WTC11 (cell line): ENCODE measurements at regions not wholly inside any gene's neighbourhood (a gene's known extent, or its start where the extent isn't known, plus 50 kb on each side); places are given as distances from the start of the nearest gene placed in this dataset.

Experiments used
- ATAC-seq: fragments of 200-7000 bp; cut with Tn5 transposase; 2 replicates; pipeline ENCODE4 v1.10.0; 2021; ENCODE audit warnings: mild to moderate bottlenecking, moderate library complexity
- CTCF ChIA-PET: fragments of 300-600 bp; sonication (Branson Sonifier 250); formaldehyde crosslinking; loops from one replicate; lab custom pipeline; 2021; ENCODE audit warnings: antibody characterized with exemption; lab: Charles Lee
- POLR2A ChIA-PET: fragments of 350-600 bp; sonication (Branson Sonifier 250); formaldehyde crosslinking; loops from one replicate; lab custom pipeline; 2021; ENCODE audit warnings: antibody characterized with exemption; lab: Charles Lee
- DNase-seq: peaks from one replicate; pipeline ENCODE4 v3.0.0; 2021; ENCODE audit warnings: low spot score
- H3K27ac Mint-ChIP-seq: 2 replicates; pipeline ENCODE4 v1.8.0; 2021; ENCODE audit warnings: mixed read lengths
- H3K27me3 Mint-ChIP-seq: 2 replicates; pipeline ENCODE4 v1.8.0; 2021; ENCODE audit warnings: low read depth, mild to moderate bottlenecking, moderate library complexity, mixed read lengths
- H3K36me3 Mint-ChIP-seq: 2 replicates; pipeline ENCODE4 v1.8.0; 2021; ENCODE audit warnings: mixed read lengths
- H3K4me1 Mint-ChIP-seq: 2 replicates; pipeline ENCODE4 v1.8.0; 2022; ENCODE audit warnings: mixed read lengths
- H3K4me3 Mint-ChIP-seq: 2 replicates; pipeline ENCODE4 v1.8.0; 2021; ENCODE audit warnings: mild to moderate bottlenecking, moderate library complexity, mixed read lengths
- H3K9me3 Mint-ChIP-seq: 2 replicates; pipeline ENCODE4 v1.8.0; 2021; ENCODE audit warnings: mixed read lengths
- ARID4B ChIP-seq: sonication (generic); formaldehyde crosslinking; IDR thresholded peaks from 2 replicates; pipeline ENCODE4 v1.8.0; 2023; ENCODE audit warnings: missing genetic modification reagents, mild to moderate bottlenecking, borderline replicate concordance
- CREB1 ChIP-seq: sonication (generic); formaldehyde crosslinking; IDR thresholded peaks from 2 replicates; pipeline ENCODE4 v1.8.0; 2023; ENCODE audit warnings: mild to moderate bottlenecking, missing genetic modification reagents
- ERG ChIP-seq: fragments of 250-450 bp; sonication (Bioruptor Pico); IDR thresholded peaks from 2 replicates; pipeline ENCODE4 v1.8.0; 2021; ENCODE audit warnings: mild to moderate bottlenecking
- ESRRA ChIP-seq: sonication (generic); formaldehyde crosslinking; IDR thresholded peaks from 2 replicates; pipeline ENCODE4 v1.8.1; 2022; ENCODE audit warnings: mild to moderate bottlenecking, missing genetic modification reagents, borderline replicate concordance
- ETV6 ChIP-seq: sonication (generic); formaldehyde crosslinking; IDR thresholded peaks from 2 replicates; pipeline ENCODE4 v1.8.1; 2022; ENCODE audit warnings: mild to moderate bottlenecking, missing genetic modification reagents
- FOXP1 ChIP-seq: sonication (generic); formaldehyde crosslinking; IDR thresholded peaks from 2 replicates; pipeline ENCODE4 v1.8.0; 2022; ENCODE audit warnings: missing genetic modification reagents, mild to moderate bottlenecking, moderate library complexity, borderline replicate concordance
- FOXP4 ChIP-seq: sonication (generic); formaldehyde crosslinking; IDR thresholded peaks from 2 replicates; pipeline ENCODE4 v1.8.0; 2022; ENCODE audit warnings: mild to moderate bottlenecking, missing genetic modification reagents
- GRHL2 ChIP-seq: fragments of 250-450 bp; sonication (Bioruptor Pico); IDR thresholded peaks from 2 replicates; pipeline ENCODE4 v1.8.0; 2022; ENCODE audit warnings: mild to moderate bottlenecking, moderate library complexity; ENCODE audit not compliant: insufficient replicate concordance, severe bottlenecking
- KAT7 ChIP-seq: sonication (generic); formaldehyde crosslinking; IDR thresholded peaks from 2 replicates; pipeline ENCODE4 v1.8.1; 2023; ENCODE audit warnings: missing genetic modification reagents, mild to moderate bottlenecking, borderline replicate concordance
- MAX ChIP-seq: sonication (generic); formaldehyde crosslinking; IDR thresholded peaks from 2 replicates; pipeline ENCODE4 v1.8.0; 2022; ENCODE audit warnings: mild to moderate bottlenecking, missing genetic modification reagents
- MYBL2 ChIP-seq: sonication (generic); formaldehyde crosslinking; IDR thresholded peaks from 2 replicates; pipeline ENCODE4 v1.8.1; 2023; ENCODE audit warnings: mild to moderate bottlenecking, moderate library complexity, missing genetic modification reagents
- NFATC4 ChIP-seq: fragments of 250-450 bp; sonication (Bioruptor Pico); IDR thresholded peaks from 2 replicates; pipeline ENCODE4 v1.9.0; 2021; ENCODE audit warnings: mild to moderate bottlenecking
- NFE2L1 ChIP-seq: sonication (generic); formaldehyde crosslinking; IDR thresholded peaks from 2 replicates; pipeline ENCODE4 v1.8.1; 2023; ENCODE audit warnings: missing genetic modification reagents
- NR2C2 ChIP-seq: sonication (generic); formaldehyde crosslinking; IDR thresholded peaks from 2 replicates; pipeline ENCODE4 v1.8.0; 2022; ENCODE audit warnings: mild to moderate bottlenecking, missing genetic modification reagents
- PRRX2 ChIP-seq: fragments of 250-450 bp; sonication (Bioruptor Pico); IDR thresholded peaks from 2 replicates; pipeline ENCODE4 v1.8.0; 2021; ENCODE audit warnings: mild to moderate bottlenecking
- TCF7 ChIP-seq: sonication (generic); formaldehyde crosslinking; IDR thresholded peaks from 2 replicates; pipeline ENCODE4 v1.8.0; 2022; ENCODE audit warnings: mild to moderate bottlenecking, low read depth, missing genetic modification reagents, moderate library complexity
- TEAD4 ChIP-seq: sonication (generic); formaldehyde crosslinking; IDR thresholded peaks from 2 replicates; pipeline ENCODE4 v1.8.0; 2022; ENCODE audit warnings: mild to moderate bottlenecking, missing genetic modification reagents
- USF1 ChIP-seq: sonication (generic); formaldehyde crosslinking; IDR thresholded peaks from 2 replicates; pipeline ENCODE4 v1.8.0; 2022; ENCODE audit warnings: mild to moderate bottlenecking, missing genetic modification reagents
- ZBTB43 ChIP-seq: sonication (generic); formaldehyde crosslinking; IDR thresholded peaks from 2 replicates; pipeline ENCODE4 v1.8.1; 2023; ENCODE audit warnings: mild to moderate bottlenecking, missing genetic modification reagents
- ZNF263 ChIP-seq: sonication (generic); formaldehyde crosslinking; IDR thresholded peaks from 2 replicates; pipeline ENCODE4 v1.8.1; 2022; ENCODE audit warnings: low read depth, mild to moderate bottlenecking, moderate library complexity, missing genetic modification reagents
- ZNF317 ChIP-seq: sonication (generic); formaldehyde crosslinking; IDR thresholded peaks from 2 replicates; pipeline ENCODE4 v1.8.1; 2023; ENCODE audit warnings: low read depth, mild to moderate bottlenecking, moderate library complexity, missing genetic modification reagents, borderline replicate concordance
- ZNF512 ChIP-seq: sonication (generic); formaldehyde crosslinking; IDR thresholded peaks from 2 replicates; pipeline ENCODE4 v1.8.1; 2022; ENCODE audit warnings: missing genetic modification reagents, borderline replicate concordance
- ZNF671 ChIP-seq: fragments of 250-450 bp; sonication (Bioruptor Pico); IDR thresholded peaks from 2 replicates; pipeline ENCODE4 v1.8.0; 2021; ENCODE audit warnings: mild to moderate bottlenecking

GRCh38 chr7:33799766-33800165 lies 105.6 kb upstream of the BMPER start:
- Mint-ChIP-seq H3K9me3 (peaks cover 33% of the 10 kb centered on the region), H3K4me1 (peaks cover 6% of the 10 kb centered on the region; the same call in 1 of the 2 replicates), H3K36me3 (peaks cover 7% of the 10 kb centered on the region), H3K27me3 (no peaks in the 10 kb centered on the region), H3K27ac (no peak overlapping the region), H3K4me3 (no peak overlapping the region)
- ChIA-PET POLR2A (no interaction called here), CTCF (interaction anchor here (0.9 kb wide), 1 partner anchor 133 kb away, joined by 3 read pairs; no protein-coding TSS in a partner anchor)
- DNase-seq: no peak
- ATAC-seq: no peak
- TF ChIP-seq ZNF512 (CRISPR knock-in tag): no peak
- no peak for TF ChIP-seq TEAD4 (CRISPR knock-in tag)
- no peak for TF ChIP-seq ETV6 (CRISPR knock-in tag)
- TF ChIP-seq MYBL2: no peak
- TF ChIP-seq ERG: no peak
- no peak for TF ChIP-seq NFE2L1 (CRISPR knock-in tag)
- no peak for TF ChIP-seq ARID4B (CRISPR knock-in tag)
- no peak for TF ChIP-seq NFATC4 (CRISPR knock-in tag)
- no peak for TF ChIP-seq ZNF263 (CRISPR knock-in tag)
- no peak for TF ChIP-seq USF1 (CRISPR knock-in tag)
- no peak for TF ChIP-seq NR2C2
- TF ChIP-seq FOXP4: no peak
- no peak for TF ChIP-seq KAT7 (CRISPR knock-in tag)
- no peak for TF ChIP-seq ZNF317 (CRISPR knock-in tag)

- POLR2A ChIA-PET: no interaction called here
- TF ChIP-seq CREB1 (no peak), PRRX2 (no peak), MAX (CRISPR knock-in tag) (no peak), ZNF671 (no peak), GRHL2 (CRISPR knock-in tag) (no peak), TCF7 (CRISPR knock-in tag) (no peak), FOXP1 (CRISPR knock-in tag) (no peak), ZBTB43 (CRISPR knock-in tag) (no peak), ESRRA (CRISPR knock-in tag) (no peak)
- TF ChIP-seq, all 79 proteins: peak for 0
- no peaks in the 10 kb centered on the region for H3K36me3 Mint-ChIP-seq
- peaks cover 8% of the 10 kb centered on the region; the same call in 1 of the 2 replicates for H3K4me1 Mint-ChIP-seq
- no peak overlapping the region for H3K4me3 Mint-ChIP-seq
- no peak for DNase-seq
- H3K27ac Mint-ChIP-seq: no peak overlapping the region
- CTCF ChIA-PET: no interaction called here
- peaks cover 25% of the 10 kb centered on the region for H3K9me3 Mint-ChIP-seq
- no peaks in the 10 kb centered on the region for H3K27me3 Mint-ChIP-seq
- no peak for ATAC-seq
Measured at GRCh38 chr7:33802600-33802999, 102.7 kb upstream of the BMPER start.
